ENCODE measurements at regions not wholly inside any gene's neighbourhood (a gene's known extent, or its start where the extent isn't known, plus 50 kb on each side); places are given as distances from the start of the nearest gene placed in this dataset.

DNA sequence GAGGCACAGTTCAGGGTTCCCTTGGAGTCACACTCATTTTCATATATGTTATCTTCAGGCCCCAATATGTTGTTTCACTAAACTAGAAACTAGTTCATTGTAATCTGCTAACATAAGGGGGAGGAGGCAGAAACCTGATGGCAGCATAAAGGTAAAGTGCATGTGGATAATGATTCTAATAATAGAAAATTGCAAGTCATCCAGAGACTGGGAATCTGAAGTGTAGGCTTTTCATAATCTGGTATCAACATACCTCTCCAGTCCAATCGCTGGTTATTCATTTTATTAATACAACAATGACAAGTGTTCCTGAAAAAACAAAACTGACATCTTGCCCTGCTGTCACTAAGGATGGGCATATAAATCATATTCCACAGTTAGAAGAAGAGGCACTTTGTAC lies 326.3 kb upstream of the ZNF804A start:
- TF ChIP-seq ZBTB7A (IDR thresholded peaks at IDR 0.05; ENCODE audit: low read depth): no peak
- TF ChIP-seq CEBPB (IDR thresholded peaks at IDR 0.05): no peak
- TF ChIP-seq TAF1 (IDR thresholded peaks at IDR 0.05; ENCODE audit: low read depth): no peak
- no peak for TF ChIP-seq EP300 (IDR thresholded peaks at IDR 0.05; ENCODE audit: borderline replicate concordance)
- TF ChIP-seq USF1 (IDR thresholded peaks at IDR 0.05): no peak
- no peak for TF ChIP-seq NFIC (IDR thresholded peaks at IDR 0.05)
- no peak for TF ChIP-seq EGR1 (IDR thresholded peaks at IDR 0.05)
- no peak for TF ChIP-seq FOXM1 (IDR thresholded peaks at IDR 0.05; ENCODE audit: borderline replicate concordance, low read depth)
- no peak for TF ChIP-seq YY1 (IDR thresholded peaks at IDR 0.05; ENCODE audit: low read depth)
- no peak for TF ChIP-seq RAD21 (IDR thresholded peaks at IDR 0.05; ENCODE audit: low read depth)
- no peak for TF ChIP-seq TEAD4 (IDR thresholded peaks at IDR 0.05)
- TF ChIP-seq MAX (IDR thresholded peaks at IDR 0.05): no peak
- TF ChIP-seq, protein P1, sequence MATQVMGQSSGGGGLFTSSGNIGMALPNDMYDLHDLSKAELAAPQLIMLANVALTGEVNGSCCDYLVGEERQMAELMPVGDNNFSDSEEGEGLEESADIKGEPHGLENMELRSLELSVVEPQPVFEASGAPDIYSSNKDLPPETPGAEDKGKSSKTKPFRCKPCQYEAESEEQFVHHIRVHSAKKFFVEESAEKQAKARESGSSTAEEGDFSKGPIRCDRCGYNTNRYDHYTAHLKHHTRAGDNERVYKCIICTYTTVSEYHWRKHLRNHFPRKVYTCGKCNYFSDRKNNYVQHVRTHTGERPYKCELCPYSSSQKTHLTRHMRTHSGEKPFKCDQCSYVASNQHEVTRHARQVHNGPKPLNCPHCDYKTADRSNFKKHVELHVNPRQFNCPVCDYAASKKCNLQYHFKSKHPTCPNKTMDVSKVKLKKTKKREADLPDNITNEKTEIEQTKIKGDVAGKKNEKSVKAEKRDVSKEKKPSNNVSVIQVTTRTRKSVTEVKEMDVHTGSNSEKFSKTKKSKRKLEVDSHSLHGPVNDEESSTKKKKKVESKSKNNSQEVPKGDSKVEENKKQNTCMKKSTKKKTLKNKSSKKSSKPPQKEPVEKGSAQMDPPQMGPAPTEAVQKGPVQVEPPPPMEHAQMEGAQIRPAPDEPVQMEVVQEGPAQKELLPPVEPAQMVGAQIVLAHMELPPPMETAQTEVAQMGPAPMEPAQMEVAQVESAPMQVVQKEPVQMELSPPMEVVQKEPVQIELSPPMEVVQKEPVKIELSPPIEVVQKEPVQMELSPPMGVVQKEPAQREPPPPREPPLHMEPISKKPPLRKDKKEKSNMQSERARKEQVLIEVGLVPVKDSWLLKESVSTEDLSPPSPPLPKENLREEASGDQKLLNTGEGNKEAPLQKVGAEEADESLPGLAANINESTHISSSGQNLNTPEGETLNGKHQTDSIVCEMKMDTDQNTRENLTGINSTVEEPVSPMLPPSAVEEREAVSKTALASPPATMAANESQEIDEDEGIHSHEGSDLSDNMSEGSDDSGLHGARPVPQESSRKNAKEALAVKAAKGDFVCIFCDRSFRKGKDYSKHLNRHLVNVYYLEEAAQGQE (IDR thresholded peaks at IDR 0.05; ENCODE audit: low read depth): no peak
- TF ChIP-seq TCF12 (IDR thresholded peaks at IDR 0.05; ENCODE audit: low read depth): no peak
- TF ChIP-seq CREB1 (IDR thresholded peaks at IDR 0.05; ENCODE audit: low read depth): no peak

DNA sequence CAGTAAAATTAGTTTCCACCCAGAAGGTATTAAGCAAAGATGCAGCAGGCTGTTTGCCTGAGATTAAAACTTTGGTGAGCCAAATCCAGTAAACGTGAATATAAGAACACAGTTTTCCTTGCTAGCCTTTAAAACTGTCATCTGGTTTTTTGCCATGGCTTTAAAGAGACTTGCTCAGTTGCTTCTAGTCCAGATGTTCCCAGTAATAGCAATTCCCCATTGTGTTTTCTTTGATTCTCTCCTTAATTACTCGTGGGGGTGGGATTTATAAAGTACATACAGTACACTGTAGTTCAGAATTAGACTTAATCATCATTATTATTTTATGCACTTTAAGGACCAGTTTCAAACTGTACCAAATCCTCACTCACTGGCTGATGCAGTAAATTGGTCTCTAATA lies 303.5 kb upstream of the ZNF804A start:
- no peak for TF ChIP-seq TEAD4 (IDR thresholded peaks at IDR 0.05)
- TF ChIP-seq RAD21 (IDR thresholded peaks at IDR 0.05; ENCODE audit: low read depth): no peak
- TF ChIP-seq CEBPB (IDR thresholded peaks at IDR 0.05): no peak
- TF ChIP-seq, protein P1 (IDR thresholded peaks at IDR 0.05; ENCODE audit: low read depth): no peak
- no peak for TF ChIP-seq FOXM1 (IDR thresholded peaks at IDR 0.05; ENCODE audit: borderline replicate concordance, low read depth)
- no peak for TF ChIP-seq YY1 (IDR thresholded peaks at IDR 0.05; ENCODE audit: low read depth)
- TF ChIP-seq USF1 (IDR thresholded peaks at IDR 0.05): no peak
- no peak for TF ChIP-seq MAX (IDR thresholded peaks at IDR 0.05)
- no peak for TF ChIP-seq CREB1 (IDR thresholded peaks at IDR 0.05; ENCODE audit: low read depth)
- no peak for TF ChIP-seq NFIC (IDR thresholded peaks at IDR 0.05)
- no peak for TF ChIP-seq EP300 (IDR thresholded peaks at IDR 0.05; ENCODE audit: borderline replicate concordance)
- TF ChIP-seq EGR1 (IDR thresholded peaks at IDR 0.05): no peak
- no peak for TF ChIP-seq TCF12 (IDR thresholded peaks at IDR 0.05; ENCODE audit: low read depth)
- TF ChIP-seq TAF1 (IDR thresholded peaks at IDR 0.05; ENCODE audit: low read depth): no peak
- TF ChIP-seq ZBTB7A (IDR thresholded peaks at IDR 0.05; ENCODE audit: low read depth): no peak

- TF ChIP-seq TAF1 (IDR thresholded peaks at IDR 0.05; ENCODE audit: low read depth): no peak
- no peak for TF ChIP-seq YY1 (IDR thresholded peaks at IDR 0.05; ENCODE audit: low read depth)
- no peak for TF ChIP-seq RAD21 (IDR thresholded peaks at IDR 0.05; ENCODE audit: low read depth)
- no peak for TF ChIP-seq CEBPB (IDR thresholded peaks at IDR 0.05)
- no peak for TF ChIP-seq ZBTB7A (IDR thresholded peaks at IDR 0.05; ENCODE audit: low read depth)
- no peak for TF ChIP-seq NFIC (IDR thresholded peaks at IDR 0.05)
- TF ChIP-seq EP300 (IDR thresholded peaks at IDR 0.05; ENCODE audit: borderline replicate concordance): no peak
- no peak for TF ChIP-seq TCF12 (IDR thresholded peaks at IDR 0.05; ENCODE audit: low read depth)
- TF ChIP-seq, protein P1 (IDR thresholded peaks at IDR 0.05; ENCODE audit: low read depth): no peak
- TF ChIP-seq MAX (IDR thresholded peaks at IDR 0.05): no peak
- no peak for TF ChIP-seq EGR1 (IDR thresholded peaks at IDR 0.05)
- no peak for TF ChIP-seq USF1 (IDR thresholded peaks at IDR 0.05)
- no peak for TF ChIP-seq CREB1 (IDR thresholded peaks at IDR 0.05; ENCODE audit: low read depth)
- no peak for TF ChIP-seq FOXM1 (IDR thresholded peaks at IDR 0.05; ENCODE audit: borderline replicate concordance, low read depth)
Observed at GRCh38 chr2:184297085-184297484, 301.2 kb upstream of the ZNF804A start.
